DLD1 (cell line): ENCODE measurements at regions not wholly inside any gene's neighbourhood (a gene's known extent, or its start where the extent isn't known, plus 50 kb on each side); places are given as distances from the start of the nearest gene placed in this dataset.

Source experiments
- in situ Hi-C: cut with HindIII; loops from 2 replicates; pipeline ENCODE4 v1.10.0; 2017; ENCODE audit warnings: low sequenced_read_pairs

- in situ Hi-C loops = loop anchor here (5.0 kb wide), 1 partner anchor 554 kb away; no protein-coding TSS in a partner anchor
These were observed 154.1 kb downstream of the SH3BP4 start for GRCh38 chr2:235105821-235106359.

GRCh38 chr2:235106874-235107639 lies 155.2 kb downstream of the SH3BP4 start:
- in situ Hi-C loops = loop anchor here (5.0 kb wide), 1 partner anchor 555 kb away; no protein-coding TSS in a partner anchor

- in situ Hi-C loops = loop anchor here (5.0 kb wide), 1 partner anchor 555 kb away; no protein-coding TSS in a partner anchor
These were observed 155.8 kb downstream of the SH3BP4 start for GRCh38 chr2:235107640-235107951.

GRCh38 chr2:235109561-235109960 lies 157.7 kb downstream of the SH3BP4 start:
- in situ Hi-C loops = loop anchor here (5.0 kb wide), 1 partner anchor 557 kb away; no protein-coding TSS in a partner anchor

GRCh38 chr2:235112365-235112764 lies 160.5 kb downstream of the SH3BP4 start:
- in situ Hi-C loops = no loop called here

- in situ Hi-C loops = no loop called here
These were observed 162.0 kb downstream of the SH3BP4 start for GRCh38 chr2:235113854-235114253.

GRCh38 chr2:235114286-235114685 lies 162.5 kb downstream of the SH3BP4 start:
- in situ Hi-C loops = no loop called here

- in situ Hi-C loops = no loop called here
These were observed 163.7 kb downstream of the SH3BP4 start for GRCh38 chr2:235115521-235115920.

- in situ Hi-C loops = no loop called here
These were observed 165.2 kb downstream of the SH3BP4 start for GRCh38 chr2:235116885-235117492.

- in situ Hi-C loops = loop anchor here (25.0 kb wide), 1 partner anchor 586 kb away; no protein-coding TSS in a partner anchor
These were observed 175.0 kb downstream of the SH3BP4 start for GRCh38 chr2:235126768-235127167.

- in situ Hi-C loops = loop anchor here (25.0 kb wide), 1 partner anchor 584 kb away; no protein-coding TSS in a partner anchor
These were observed 176.1 kb downstream of the SH3BP4 start for GRCh38 chr2:235127931-235128330.

GRCh38 chr2:235129850-235130249 lies 178.0 kb downstream of the SH3BP4 start:
- in situ Hi-C loops = loop anchor here (25.0 kb wide), 1 partner anchor 582 kb away; no protein-coding TSS in a partner anchor

GRCh38 chr2:235131334-235132305 lies 179.8 kb downstream of the SH3BP4 start:
- in situ Hi-C loops = loop anchor here (25.0 kb wide), 1 partner anchor 581 kb away; no protein-coding TSS in a partner anchor

- in situ Hi-C loops = loop anchor here (25.0 kb wide), 1 partner anchor 580 kb away; no protein-coding TSS in a partner anchor
These were observed 180.8 kb downstream of the SH3BP4 start for GRCh38 chr2:235132651-235133050.

GRCh38 chr2:235133837-235134236 lies 182.0 kb downstream of the SH3BP4 start:
- in situ Hi-C loops = loop anchor here (25.0 kb wide), 1 partner anchor 578 kb away; no protein-coding TSS in a partner anchor

GRCh38 chr2:235134420-235134819 lies 182.6 kb downstream of the SH3BP4 start:
- in situ Hi-C loops = loop anchor here (25.0 kb wide), 1 partner anchor 578 kb away; no protein-coding TSS in a partner anchor

GRCh38 chr2:235135195-235135965 lies 183.6 kb downstream of the SH3BP4 start:
- in situ Hi-C loops = loop anchor here (25.0 kb wide), 1 partner anchor 577 kb away; no protein-coding TSS in a partner anchor

GRCh38 chr2:235135990-235136561 lies 184.3 kb downstream of the SH3BP4 start:
- in situ Hi-C loops = loop anchor here (25.0 kb wide), 1 partner anchor 576 kb away; no protein-coding TSS in a partner anchor

GRCh38 chr2:235138339-235138738 lies 186.5 kb downstream of the SH3BP4 start:
- in situ Hi-C loops = loop anchor here (25.0 kb wide), 1 partner anchor 574 kb away; no protein-coding TSS in a partner anchor
